ENCODE measurements at regions not wholly inside any gene's neighbourhood (a gene's known extent, or its start where the extent isn't known, plus 50 kb on each side); places are given as distances from the start of the nearest gene placed in this dataset.

DNA sequence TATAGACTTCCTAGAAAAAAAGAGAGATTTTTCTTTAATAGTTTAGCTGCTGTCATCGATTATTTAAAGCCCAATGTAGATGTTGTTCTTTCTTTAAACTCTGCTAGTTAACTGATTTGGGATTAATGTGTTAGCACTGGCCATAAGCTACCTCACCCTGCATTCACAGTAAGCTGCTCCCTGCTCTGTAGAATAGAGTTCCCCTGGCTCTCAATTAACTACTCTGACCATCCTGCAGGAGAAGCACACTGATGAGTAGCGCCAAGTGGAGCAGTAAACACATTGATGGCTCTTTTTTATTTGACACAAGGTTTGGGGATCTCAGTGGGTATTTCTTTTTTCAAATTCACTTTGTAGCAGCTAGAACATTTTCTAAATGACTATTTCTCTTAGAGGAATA lies 807.9 kb upstream of the ZNF608 start:
- Histone ChIP-seq H3K36me3 (ENCODE audit: insufficient read depth, low read length) (no peaks in the 10 kb centered on the region), H3K4me1 (ENCODE audit: insufficient read depth, low read length) (no peaks in the 10 kb centered on the region), H3K27me3 (ENCODE audit: control insufficient read depth in 1 of 2, insufficient read depth in 2 of 2, low read length in 2 of 2) (no peaks in the 10 kb centered on the region), H3K27ac (ENCODE audit: low read depth in 1 of 2, low read length in 2 of 2) (no peak overlapping the region), H3K9me3 (ENCODE audit: control insufficient read depth in 1 of 2, insufficient read depth in 1 of 2, low read length in 2 of 2) (peaks cover 0 to 8% of the 10 kb centered on the region in 2 experiments), H3K4me3 (ENCODE audit: low read length) (no peak overlapping the region)
- no peak for TF ChIP-seq CTCF (IDR thresholded peaks at IDR 0.05)
- Mint-ChIP-seq H3K4me1 (ENCODE audit: low read depth) (no peaks in the 10 kb centered on the region), H3K9me3 (no peaks in the 10 kb centered on the region), H3K27me3 (no peaks in the 10 kb centered on the region), H3K36me3 (ENCODE audit: low read depth) (no peaks in the 10 kb centered on the region), H3K4me3 (no peak overlapping the region), H3K27ac (no peak overlapping the region)
- DNase-seq (no peak), ATAC-seq (ENCODE audit: poor library complexity) (no peak)
- POLR2A ChIA-PET = no interaction called here
- intact Hi-C loops (cut with DNase I, micrococcal nuclease) = no loop called here
- CTCF ChIA-PET = no interaction called here

- H3K9me3 ChIP-seq (ENCODE audit: control insufficient read depth in 1 of 2, insufficient read depth in 1 of 2, low read length in 2 of 2) = peaks cover 0 to 8% of the 10 kb centered on the region in 2 experiments
- intact Hi-C loops (cut with DNase I, micrococcal nuclease) = no loop called here
- ChIA-PET CTCF (no interaction called here), POLR2A (no interaction called here)
- no peak overlapping the region for H3K27ac ChIP-seq (ENCODE audit: low read depth in 1 of 2, low read length in 2 of 2)
- no peak for DNase-seq
- H3K36me3 ChIP-seq (ENCODE audit: insufficient read depth, low read length) = no peaks in the 10 kb centered on the region
- no peak overlapping the region for H3K4me3 Mint-ChIP-seq
- no peak for ATAC-seq (ENCODE audit: poor library complexity)
- no peak for TF ChIP-seq CTCF (IDR thresholded peaks at IDR 0.05)
- no peaks in the 10 kb centered on the region for H3K27me3 Mint-ChIP-seq
- no peak overlapping the region for H3K4me3 ChIP-seq (ENCODE audit: low read length)
- no peaks in the 10 kb centered on the region for H3K4me1 ChIP-seq (ENCODE audit: insufficient read depth, low read length)
- no peak overlapping the region for H3K27ac Mint-ChIP-seq
- no peaks in the 10 kb centered on the region for H3K9me3 Mint-ChIP-seq
- no peaks in the 10 kb centered on the region for H3K36me3 Mint-ChIP-seq (ENCODE audit: low read depth)
- no peaks in the 10 kb centered on the region for H3K27me3 ChIP-seq (ENCODE audit: control insufficient read depth in 1 of 2, insufficient read depth in 2 of 2, low read length in 2 of 2)
- no peaks in the 10 kb centered on the region for H3K4me1 Mint-ChIP-seq (ENCODE audit: low read depth)
Measured at GRCh38 chr5:125555591-125555990, 809.2 kb upstream of the ZNF608 start.

GRCh38 chr5:125558016-125558415 lies 811.6 kb upstream of the ZNF608 start:
- intact Hi-C loops (cut with DNase I, micrococcal nuclease) = no loop called here
- no peaks in the 10 kb centered on the region for H3K9me3 Mint-ChIP-seq
- DNase-seq = no peak
- H3K9me3 ChIP-seq (ENCODE audit: control insufficient read depth in 1 of 2, insufficient read depth in 1 of 2, low read length in 2 of 2) = peaks cover 0 to 4% of the 10 kb centered on the region in 2 experiments
- no peaks in the 10 kb centered on the region for H3K36me3 Mint-ChIP-seq (ENCODE audit: low read depth)
- ChIA-PET CTCF (no interaction called here), POLR2A (no interaction called here)
- H3K4me3 ChIP-seq (ENCODE audit: low read length) = no peak overlapping the region
- H3K27ac Mint-ChIP-seq = no peak overlapping the region
- TF ChIP-seq CTCF (IDR thresholded peaks at IDR 0.05) = no peak
- no peaks in the 10 kb centered on the region for H3K27me3 Mint-ChIP-seq
- ATAC-seq (ENCODE audit: poor library complexity) = no peak
- H3K27me3 ChIP-seq (ENCODE audit: control insufficient read depth in 1 of 2, insufficient read depth in 2 of 2, low read length in 2 of 2) = no peaks in the 10 kb centered on the region
- no peak overlapping the region for H3K4me3 Mint-ChIP-seq
- H3K4me1 Mint-ChIP-seq (ENCODE audit: low read depth) = no peaks in the 10 kb centered on the region
- H3K4me1 ChIP-seq (ENCODE audit: insufficient read depth, low read length) = no peaks in the 10 kb centered on the region
- no peak overlapping the region for H3K27ac ChIP-seq (ENCODE audit: low read depth in 1 of 2, low read length in 2 of 2)
- H3K36me3 ChIP-seq (ENCODE audit: insufficient read depth, low read length) = no peaks in the 10 kb centered on the region

Measured in CD4-positive, alpha-beta T cell (primary cell).